Colonic mucosa (tissue), 4 donors: ENCODE measurements at regions not wholly inside any gene's neighbourhood (a gene's known extent, or its start where the extent isn't known, plus 50 kb on each side); places are given as distances from the start of the nearest gene placed in this dataset.

Experiments used
- DNase-seq: peaks from one replicate; pipeline ENCODE4 v3.0.0-alpha.2; 2020
- H3K27ac ChIP-seq: fragments of 200-600 bp; one replicate; pipeline ENCODE4 v1.8.0; 2021
- H3K27me3 ChIP-seq: fragments of 200-600 bp; one replicate; pipeline ENCODE4 v1.8.0; 2021
- H3K36me3 ChIP-seq: fragments of 200-600 bp; one replicate; pipeline ENCODE4 v1.8.0; 2021
- H3K4me1 ChIP-seq: fragments of 200-600 bp; one replicate; pipeline ENCODE4 v1.8.0; 2021; ENCODE audit warnings: mild to moderate bottlenecking
- H3K4me3 ChIP-seq: fragments of 200-600 bp; one replicate; pipeline ENCODE4 v1.8.0; 2021
- H3K9ac ChIP-seq, 2 donors: one replicate each; pipeline ENCODE4 v1.7.0; 2013; ENCODE audit warnings: control low read depth in 2 of 2, low read depth in 2 of 2, low read length in 2 of 2
- H3K9me3 ChIP-seq: fragments of 200-600 bp; one replicate; pipeline ENCODE4 v1.8.0; 2021
- CTCF ChIP-seq: fragments of 200-600 bp; IDR thresholded peaks from one replicate; pipeline ENCODE4 v1.8.0; 2022; ENCODE audit warnings: antibody characterized with exemption, mild to moderate bottlenecking
- intact Hi-C: fragments of 100-400 bp; cut with DNase I; formaldehyde crosslinking; loops from one replicate; pipeline ENCODE4 v1.14.1; 2022
- donor health status: healthy.
- donor health status: DM: no; HTN: no; CAD: no.
- donor health status: DM: no; HTN: no; CAD: no.

GRCh38 chr17:20948984-20949777 is 93.6 kb downstream of the USP22 start:
- Histone ChIP-seq H3K4me1 (no peaks in the 10 kb centered on the region), H3K27ac (no peak overlapping the region), H3K4me3 (no peak overlapping the region), H3K36me3 (no peaks in the 10 kb centered on the region), H3K9me3 (no peaks in the 10 kb centered on the region), H3K9ac (no peak overlapping the region), H3K27me3 (no peaks in the 10 kb centered on the region)
- TF ChIP-seq CTCF = no peak
- intact Hi-C loops = no loop called here
- no peak for DNase-seq
